Spleen (tissue), 7 donors: ENCODE measurements at regions not wholly inside any gene's neighbourhood (a gene's known extent, or its start where the extent isn't known, plus 50 kb on each side); places are given as distances from the start of the nearest gene placed in this dataset.

Experiments
- POLR2A ChIP-seq, 3 donors: fragments of 450-650 bp; IDR thresholded peaks; one replicate each; pipeline ENCODE4 v1.5.1; 2017; ENCODE audit warnings: antibody characterized with exemption in 3 of 3, mild to moderate bottlenecking in 1 of 3
- TF ChIP-seq, protein P1 (sequence below), 11 experiments: fragments of 200-600 bp in 7 of 11; fragments of 450-650 bp in 4 of 11; sonication (generic) in 4 of 11; IDR thresholded peaks in 8 of 11; conservative IDR thresholded peaks in 3 of 11; 1 replicate in 7 of 11; 2 replicates in 4 of 11; pipeline versions ENCODE4 v1.4.0 to v1.8.0; 2016 to 2021; ENCODE audit warnings: antibody characterized with exemption in 11 of 11, inconsistent platforms in 4 of 11, mild to moderate bottlenecking in 1 of 11
- donor health status: DM: no; HTN: no; CAD: no; lungs with moderate emphysema.
- donor health status: DM: no; HTN: no; CAD: no.
- donor health status: DM: no; HTN: no; CAD: no.

GRCh38 chr2:78963881-78964280 is 61.6 kb upstream of the REG3G start:
- TF ChIP-seq, protein P1, sequence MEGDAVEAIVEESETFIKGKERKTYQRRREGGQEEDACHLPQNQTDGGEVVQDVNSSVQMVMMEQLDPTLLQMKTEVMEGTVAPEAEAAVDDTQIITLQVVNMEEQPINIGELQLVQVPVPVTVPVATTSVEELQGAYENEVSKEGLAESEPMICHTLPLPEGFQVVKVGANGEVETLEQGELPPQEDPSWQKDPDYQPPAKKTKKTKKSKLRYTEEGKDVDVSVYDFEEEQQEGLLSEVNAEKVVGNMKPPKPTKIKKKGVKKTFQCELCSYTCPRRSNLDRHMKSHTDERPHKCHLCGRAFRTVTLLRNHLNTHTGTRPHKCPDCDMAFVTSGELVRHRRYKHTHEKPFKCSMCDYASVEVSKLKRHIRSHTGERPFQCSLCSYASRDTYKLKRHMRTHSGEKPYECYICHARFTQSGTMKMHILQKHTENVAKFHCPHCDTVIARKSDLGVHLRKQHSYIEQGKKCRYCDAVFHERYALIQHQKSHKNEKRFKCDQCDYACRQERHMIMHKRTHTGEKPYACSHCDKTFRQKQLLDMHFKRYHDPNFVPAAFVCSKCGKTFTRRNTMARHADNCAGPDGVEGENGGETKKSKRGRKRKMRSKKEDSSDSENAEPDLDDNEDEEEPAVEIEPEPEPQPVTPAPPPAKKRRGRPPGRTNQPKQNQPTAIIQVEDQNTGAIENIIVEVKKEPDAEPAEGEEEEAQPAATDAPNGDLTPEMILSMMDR (IDR thresholded peaks at IDR 0.05 in 8 of 11, conservative IDR thresholded peaks at IDR 0.05 in 3 of 11), result no peak
- TF ChIP-seq POLR2A (IDR thresholded peaks at IDR 0.05), result no peak
